HepG2 (cell line): ENCODE measurements at regions not wholly inside any gene's neighbourhood (a gene's known extent, or its start where the extent isn't known, plus 50 kb on each side); places are given as distances from the start of the nearest gene placed in this dataset.
A peak's percentile ranks its signal among the peaks of the same experiment; 100 is the strongest.

Experiments used
- ADNP ChIP-seq: sonication (generic); formaldehyde crosslinking; IDR thresholded peaks from 2 replicates; pipeline ENCODE4 v1.4.0; 2020; ENCODE audit warnings: missing genetic modification reagents
- CBFB ChIP-seq: sonication (generic); formaldehyde crosslinking; IDR thresholded peaks from 2 replicates; pipeline ENCODE4 v1.4.0; 2020; ENCODE audit warnings: missing genetic modification reagents
- CEBPG ChIP-seq: IDR thresholded peaks from 2 replicates; pipeline ENCODE4 v1.6.1; 2016
- MTERF4 ChIP-seq: sonication (generic); formaldehyde crosslinking; IDR thresholded peaks from 2 replicates; pipeline ENCODE4 v1.8.0; 2023; ENCODE audit warnings: mild to moderate bottlenecking, missing genetic modification reagents
- NFE2L1 ChIP-seq: sonication (generic); formaldehyde crosslinking; IDR thresholded peaks from 2 replicates; pipeline ENCODE4 v1.4.0; 2020; ENCODE audit warnings: missing genetic modification reagents, mild to moderate bottlenecking, borderline replicate concordance
- NFIB ChIP-seq: sonication (generic); formaldehyde crosslinking; IDR thresholded peaks from 2 replicates; pipeline ENCODE4 v1.9.0; 2021; ENCODE audit warnings: missing genetic modification reagents, mild to moderate bottlenecking, borderline replicate concordance
- REST ChIP-seq, 2 experiments: IDR thresholded peaks; 2 replicates each; pipeline ENCODE4 v1.6.1; 2011 to 2012; ENCODE audit warnings: low read length in 2 of 2, borderline replicate concordance in 1 of 2, low read depth in 1 of 2, mild to moderate bottlenecking in 1 of 2, moderate library complexity in 1 of 2
- SMAD3 ChIP-seq: sonication (generic); formaldehyde crosslinking; IDR thresholded peaks from 2 replicates; pipeline ENCODE4 v1.4.0; 2020; ENCODE audit warnings: missing genetic modification reagents
- STAG1 ChIP-seq: sonication (generic); formaldehyde crosslinking; IDR thresholded peaks from 2 replicates; pipeline ENCODE4 v1.4.0; 2020; ENCODE audit warnings: missing genetic modification reagents
- SYNCRIP ChIP-seq: fragments of 200-400 bp; formaldehyde crosslinking; IDR thresholded peaks from 2 replicates; pipeline ENCODE4 v1.6.1; 2018; ENCODE audit warnings: mild to moderate bottlenecking, low read depth, low read length; ENCODE audit not compliant: insufficient read depth
- ZBTB20 ChIP-seq: sonication (generic); formaldehyde crosslinking; IDR thresholded peaks from 2 replicates; pipeline ENCODE4 v1.8.1; 2023; ENCODE audit warnings: missing genetic modification reagents, low read depth, mild to moderate bottlenecking, borderline replicate concordance
- ZBTB43 ChIP-seq: sonication (generic); formaldehyde crosslinking; conservative IDR thresholded peaks from 2 replicates; pipeline ENCODE4 v1.4.0; 2020; ENCODE audit warnings: missing genetic modification reagents
- ZNF136 ChIP-seq: sonication (generic); formaldehyde crosslinking; IDR thresholded peaks from 2 replicates; pipeline ENCODE4 v1.8.1; 2022; ENCODE audit warnings: low read depth, mild to moderate bottlenecking, moderate library complexity, missing genetic modification reagents
- ZNF280B ChIP-seq: sonication (generic); formaldehyde crosslinking; IDR thresholded peaks from 2 replicates; pipeline ENCODE4 v1.5.0; 2020; ENCODE audit warnings: missing genetic modification reagents, mild to moderate bottlenecking, borderline replicate concordance
- ZNF333 ChIP-seq: sonication (generic); formaldehyde crosslinking; IDR thresholded peaks from 2 replicates; pipeline ENCODE4 v1.4.0; 2020; ENCODE audit warnings: mild to moderate bottlenecking, missing genetic modification reagents, borderline replicate concordance
- ZNF33A ChIP-seq: sonication (generic); formaldehyde crosslinking; IDR thresholded peaks from 2 replicates; pipeline ENCODE4 v1.5.1; 2020; ENCODE audit warnings: missing genetic modification reagents, mild to moderate bottlenecking, moderate library complexity, borderline replicate concordance
- ZNF549 ChIP-seq: sonication (generic); formaldehyde crosslinking; IDR thresholded peaks from 2 replicates; pipeline ENCODE4 v1.5.0; 2020; ENCODE audit warnings: missing genetic modification reagents
- ZNF589 ChIP-seq: sonication (generic); formaldehyde crosslinking; conservative IDR thresholded peaks from 2 replicates; pipeline ENCODE4 v1.8.0; 2022; ENCODE audit warnings: mild to moderate bottlenecking, moderate library complexity, missing genetic modification reagents
- ZNF598 ChIP-seq: sonication (generic); formaldehyde crosslinking; IDR thresholded peaks from 2 replicates; pipeline ENCODE4 v1.5.1; 2020; ENCODE audit warnings: mild to moderate bottlenecking, missing genetic modification reagents, borderline replicate concordance
- ZNF775 ChIP-seq: sonication (generic); formaldehyde crosslinking; IDR thresholded peaks from 2 replicates; pipeline ENCODE4 v1.4.0; 2020; ENCODE audit warnings: missing genetic modification reagents, mild to moderate bottlenecking, moderate library complexity, borderline replicate concordance
- ZSCAN29 ChIP-seq: sonication (generic); formaldehyde crosslinking; conservative IDR thresholded peaks from 2 replicates; pipeline ENCODE4 v1.4.0; 2020; ENCODE audit warnings: mild to moderate bottlenecking, missing genetic modification reagents
- TF ChIP-seq, protein P1 (sequence below): sonication (generic); formaldehyde crosslinking; IDR thresholded peaks from 2 replicates; pipeline ENCODE4 v1.4.0; 2020; ENCODE audit warnings: missing genetic modification reagents; ENCODE audit errors: not compliant biosample characterization

GRCh38 chr11:129530154-129530895 is 154.7 kb downstream of the BARX2 start (continued):
- TF ChIP-seq ZSCAN29 (no peak), ZNF280B (CRISPR knock-in tag) (no peak), ZBTB20 (CRISPR knock-in tag) (no peak), ADNP (CRISPR knock-in tag) (no peak), ZNF333 (CRISPR knock-in tag) (no peak), ZNF136 (CRISPR knock-in tag) (no peak), ZNF598 (CRISPR knock-in tag) (no peak), NFE2L1 (CRISPR knock-in tag) (no peak), STAG1 (CRISPR knock-in tag) (no peak), NFIB (CRISPR knock-in tag) (no peak), SYNCRIP (no peak), ZNF549 (CRISPR knock-in tag) (no peak), REST (IDR thresholded peaks at IDR 0.05; ENCODE audit: borderline replicate concordance in 1 of 2, low read depth in 1 of 2, low read length in 2 of 2) (no peak), MTERF4 (CRISPR knock-in tag) (no peak), ZNF775 (CRISPR knock-in tag) (no peak), ZNF33A (CRISPR knock-in tag) (no peak), ZNF589 (CRISPR knock-in tag) (no peak), ZBTB43 (CRISPR knock-in tag) (no peak), SMAD3 (CRISPR knock-in tag) (no peak), CEBPG (peak; percentile 85), CBFB (CRISPR knock-in tag) (no peak)
- TF ChIP-seq, protein P1, sequence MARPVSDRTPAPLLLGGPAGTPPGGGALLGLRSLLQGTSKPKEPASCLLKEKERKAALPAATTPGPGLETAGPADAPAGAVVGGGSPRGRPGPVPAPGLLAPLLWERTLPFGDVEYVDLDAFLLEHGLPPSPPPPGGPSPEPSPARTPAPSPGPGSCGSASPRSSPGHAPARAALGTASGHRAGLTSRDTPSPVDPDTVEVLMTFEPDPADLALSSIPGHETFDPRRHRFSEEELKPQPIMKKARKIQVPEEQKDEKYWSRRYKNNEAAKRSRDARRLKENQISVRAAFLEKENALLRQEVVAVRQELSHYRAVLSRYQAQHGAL (CRISPR knock-in tag), result no peak
